Esophagus muscularis mucosa (tissue), 4 donors: ENCODE measurements at regions not wholly inside any gene's neighbourhood (a gene's known extent, or its start where the extent isn't known, plus 50 kb on each side); places are given as distances from the start of the nearest gene placed in this dataset.

ENCODE experiments used
- DNase-seq: peaks from one replicate; pipeline ENCODE4 v3.0.0-alpha.2; 2017; ENCODE audit errors: extremely low spot score
- H3K27ac ChIP-seq, 4 donors: fragments of 200-600 bp; sonication (generic); replicated peaks in 1 of 4; 1 replicate in 3 of 4; 2 replicates in 1 of 4; pipeline ENCODE4 v1.5.1; 2016 to 2019; ENCODE audit warnings: mild to moderate bottlenecking in 1 of 4
- H3K27me3 ChIP-seq, 4 donors: fragments of 200-600 bp; sonication (generic); one replicate each; pipeline versions ENCODE4 v1.5.1 to v1.6.0; 2016 to 2019
- H3K36me3 ChIP-seq, 4 donors: fragments of 200-600 bp; sonication (generic); one replicate each; pipeline ENCODE4 v1.5.1; 2016 to 2019
- H3K4me1 ChIP-seq, 4 donors: fragments of 200-600 bp; sonication (generic); one replicate each; pipeline ENCODE4 v1.5.1; 2016 to 2019
- H3K4me3 ChIP-seq, 4 donors: fragments of 200-600 bp; sonication (generic); 1 replicate in 2 of 4; 2 replicates in 2 of 4; pipeline ENCODE4 v1.5.1; 2016 to 2019; ENCODE audit warnings: mild to moderate bottlenecking in 4 of 4, moderate library complexity in 1 of 4
- H3K9me3 ChIP-seq, 4 donors: fragments of 200-600 bp; sonication (generic); 1 replicate in 3 of 4; 2 replicates in 1 of 4; pipeline ENCODE4 v1.5.1; 2016 to 2019
- EP300 ChIP-seq: sonication (generic); formaldehyde crosslinking; IDR thresholded peaks from one replicate; pipeline ENCODE4 v1.6.1; 2017; ENCODE audit warnings: antibody characterized with exemption
- POLR2A ChIP-seq: fragments of 450-650 bp; IDR thresholded peaks from one replicate; pipeline ENCODE4 v1.6.1; 2017; ENCODE audit warnings: antibody characterized with exemption, moderate library complexity, mild to moderate bottlenecking, low read depth
- POLR2AphosphoS5 ChIP-seq, 2 donors: sonication (generic); formaldehyde crosslinking; IDR thresholded peaks; one replicate each; pipeline ENCODE4 v1.6.1; 2017; ENCODE audit warnings: antibody characterized with exemption in 2 of 2
- WGBS: methylation state at CpG from one replicate; pipeline ENCODE4 v1.1.5; 2018; 5-methylcytosine and 5-hydroxymethylcytosine counted together
- intact Hi-C: fragments of 100-400 bp; cut with DNase I; formaldehyde crosslinking; loops from one replicate; pipeline ENCODE4 v1.15.1; 2023
- TF ChIP-seq, protein P1 (sequence below), 3 experiments: fragments of 200-600 bp in 2 of 3; fragments of 450-650 bp in 1 of 3; sonication (generic) in 2 of 3; IDR thresholded peaks; one replicate each; pipeline ENCODE4 v1.5.1; 2017 to 2019; ENCODE audit warnings: antibody characterized with exemption in 3 of 3, mild to moderate bottlenecking in 2 of 3, moderate library complexity in 1 of 3

DNA sequence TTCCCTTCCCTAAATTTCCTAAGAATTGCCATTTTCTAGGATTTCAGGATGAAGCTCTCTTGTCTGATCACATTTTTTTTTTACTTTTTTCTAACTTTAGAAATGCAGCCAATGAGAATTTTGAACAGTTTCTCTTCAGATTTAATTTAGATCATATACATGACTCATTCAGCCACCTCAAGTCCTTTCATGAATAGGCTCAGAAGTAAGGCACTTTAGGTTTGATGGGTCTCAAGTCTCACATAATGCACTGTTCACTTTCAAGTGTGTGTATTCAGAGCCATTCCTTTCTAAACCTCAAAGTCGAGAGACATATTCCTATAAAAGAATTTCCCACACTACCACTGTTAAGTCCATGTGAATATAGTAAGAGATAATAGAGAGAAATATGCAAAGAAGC is 614.1 kb upstream of the VRK2 start:
- Histone ChIP-seq H3K36me3 (no peaks in the 10 kb centered on the region), H3K4me3 (no peak overlapping the region), H3K4me1 (no peaks in the 10 kb centered on the region), H3K9me3 (no peaks in the 10 kb centered on the region), H3K27me3 (no peaks in the 10 kb centered on the region), H3K27ac (no peak overlapping the region)
- no peak for DNase-seq
- intact Hi-C loops: no loop called here
- 15% methylated on average over 1 of the region's 1 CpG for WGBS
- TF ChIP-seq POLR2AphosphoS5 (IDR thresholded peaks at IDR 0.05): no peak
- TF ChIP-seq POLR2A: no peak
- no peak for TF ChIP-seq EP300
- TF ChIP-seq, protein P1, sequence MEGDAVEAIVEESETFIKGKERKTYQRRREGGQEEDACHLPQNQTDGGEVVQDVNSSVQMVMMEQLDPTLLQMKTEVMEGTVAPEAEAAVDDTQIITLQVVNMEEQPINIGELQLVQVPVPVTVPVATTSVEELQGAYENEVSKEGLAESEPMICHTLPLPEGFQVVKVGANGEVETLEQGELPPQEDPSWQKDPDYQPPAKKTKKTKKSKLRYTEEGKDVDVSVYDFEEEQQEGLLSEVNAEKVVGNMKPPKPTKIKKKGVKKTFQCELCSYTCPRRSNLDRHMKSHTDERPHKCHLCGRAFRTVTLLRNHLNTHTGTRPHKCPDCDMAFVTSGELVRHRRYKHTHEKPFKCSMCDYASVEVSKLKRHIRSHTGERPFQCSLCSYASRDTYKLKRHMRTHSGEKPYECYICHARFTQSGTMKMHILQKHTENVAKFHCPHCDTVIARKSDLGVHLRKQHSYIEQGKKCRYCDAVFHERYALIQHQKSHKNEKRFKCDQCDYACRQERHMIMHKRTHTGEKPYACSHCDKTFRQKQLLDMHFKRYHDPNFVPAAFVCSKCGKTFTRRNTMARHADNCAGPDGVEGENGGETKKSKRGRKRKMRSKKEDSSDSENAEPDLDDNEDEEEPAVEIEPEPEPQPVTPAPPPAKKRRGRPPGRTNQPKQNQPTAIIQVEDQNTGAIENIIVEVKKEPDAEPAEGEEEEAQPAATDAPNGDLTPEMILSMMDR (IDR thresholded peaks at IDR 0.05): no peak

DNA sequence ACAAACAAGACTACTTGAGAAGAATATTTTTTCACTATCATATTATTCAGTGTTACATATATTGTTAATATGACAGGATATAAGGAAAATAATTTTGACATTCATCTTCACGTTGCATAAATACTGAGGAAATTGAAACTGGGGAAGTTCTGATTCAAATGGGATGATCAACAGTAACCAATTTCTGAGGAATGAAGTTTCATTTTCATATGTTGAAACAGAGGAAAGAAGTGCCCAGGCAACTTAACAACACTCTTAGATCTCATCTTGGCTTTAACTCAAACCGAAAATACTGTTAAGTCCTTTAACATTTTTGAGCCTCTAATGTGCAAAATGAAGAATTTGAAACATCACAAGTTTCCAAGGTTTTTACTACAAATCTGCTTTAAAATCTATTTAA is 612.2 kb upstream of the VRK2 start:
- intact Hi-C loops: no loop called here
- Histone ChIP-seq H3K4me1 (no peaks in the 10 kb centered on the region), H3K4me3 (no peak overlapping the region), H3K36me3 (no peaks in the 10 kb centered on the region), H3K9me3 (no peaks in the 10 kb centered on the region), H3K27ac (no peak overlapping the region), H3K27me3 (no peaks in the 10 kb centered on the region)
- 77% methylated on average over 2 of the region's 2 CpGs for WGBS
- no peak for DNase-seq
- TF ChIP-seq, protein P1 (IDR thresholded peaks at IDR 0.05): no peak
- TF ChIP-seq EP300 (no peak), POLR2A (no peak), POLR2AphosphoS5 (IDR thresholded peaks at IDR 0.05) (no peak)

DNA sequence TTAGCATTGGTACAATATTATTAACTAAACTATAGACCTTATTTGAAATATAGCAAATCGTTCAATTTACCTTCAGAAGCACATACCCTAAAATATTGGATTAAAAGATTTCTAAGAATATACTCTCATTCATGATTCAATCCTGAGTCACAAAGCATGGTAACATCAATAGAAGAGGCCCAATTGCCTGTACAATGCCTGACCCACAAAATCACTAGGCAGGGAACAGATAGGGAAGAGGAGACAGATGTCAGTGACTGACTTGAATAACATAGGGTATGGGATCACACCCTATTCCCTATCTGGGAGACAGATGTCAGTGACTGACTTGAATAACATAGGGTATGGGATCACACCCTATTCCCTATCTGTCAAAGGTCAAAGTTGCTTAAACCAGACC is 611.6 kb upstream of the VRK2 start:
- H3K4me3 ChIP-seq: no peak overlapping the region
- DNase-seq: no peak
- intact Hi-C loops: no loop called here
- H3K27ac ChIP-seq: no peak overlapping the region
- TF ChIP-seq POLR2AphosphoS5 (IDR thresholded peaks at IDR 0.05) (no peak), POLR2A (no peak), EP300 (no peak)
- TF ChIP-seq, protein P1 (IDR thresholded peaks at IDR 0.05): no peak
- WGBS: 89% methylated on average over 1 of the region's 1 CpG
- H3K9me3 ChIP-seq: no peaks in the 10 kb centered on the region
- no peaks in the 10 kb centered on the region for H3K4me1 ChIP-seq
- H3K27me3 ChIP-seq: no peaks in the 10 kb centered on the region
- H3K36me3 ChIP-seq: no peaks in the 10 kb centered on the region

DNA sequence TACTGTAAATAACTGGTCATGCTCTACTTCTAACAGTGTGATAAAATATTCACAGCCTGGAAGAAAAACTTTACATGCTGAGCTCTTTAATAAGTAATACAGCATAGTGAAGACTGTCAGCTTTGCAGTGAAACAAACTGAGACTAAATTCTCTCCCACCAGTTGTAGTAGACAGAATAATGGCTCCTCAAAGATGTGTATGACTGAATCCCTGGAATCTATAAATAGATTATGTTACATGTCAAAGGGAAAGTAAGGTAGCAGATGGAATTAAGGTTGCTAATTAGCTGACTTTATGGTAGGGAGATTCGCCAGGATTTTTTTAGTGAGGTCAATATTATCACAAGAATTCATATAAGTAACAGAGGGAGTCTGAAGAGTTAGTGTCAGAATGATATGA is 609.5 kb upstream of the VRK2 start:
- no peak for TF ChIP-seq POLR2A
- TF ChIP-seq POLR2AphosphoS5 (IDR thresholded peaks at IDR 0.05): no peak
- TF ChIP-seq, protein P1 (IDR thresholded peaks at IDR 0.05): no peak
- TF ChIP-seq EP300: no peak
- WGBS: 16% methylated on average over 1 of the region's 1 CpG
- no peaks in the 10 kb centered on the region for H3K9me3 ChIP-seq

DNA sequence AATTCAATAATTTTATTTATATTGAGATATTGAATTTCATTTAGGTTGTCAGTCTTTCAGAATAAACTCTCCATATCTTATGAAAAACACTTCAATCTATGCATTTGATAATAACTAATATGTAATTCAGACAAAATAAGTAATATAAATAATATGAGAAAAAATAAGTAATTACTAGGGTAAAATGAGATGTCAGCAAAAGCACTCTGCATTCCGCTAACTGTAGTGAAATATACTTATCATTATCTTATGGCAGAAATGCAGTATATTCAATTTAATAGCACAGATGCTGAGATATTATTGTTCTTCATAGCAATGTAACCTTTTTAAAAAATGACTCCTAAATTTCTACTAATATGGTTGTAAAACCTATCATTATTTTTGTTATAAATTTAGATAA is 606.2 kb upstream of the VRK2 start:
- TF ChIP-seq POLR2AphosphoS5 (IDR thresholded peaks at IDR 0.05) (no peak), EP300 (no peak), POLR2A (no peak)
- TF ChIP-seq, protein P1 (IDR thresholded peaks at IDR 0.05): no peak
- intact Hi-C loops: no loop called here
- H3K27ac ChIP-seq: no peak overlapping the region
- H3K4me3 ChIP-seq: no peak overlapping the region
- H3K9me3 ChIP-seq: no peaks in the 10 kb centered on the region
- no peaks in the 10 kb centered on the region for H3K36me3 ChIP-seq
- WGBS: 91% methylated on average over 1 of the region's 1 CpG
- no peaks in the 10 kb centered on the region for H3K27me3 ChIP-seq
- no peak for DNase-seq
- H3K4me1 ChIP-seq: no peaks in the 10 kb centered on the region

More for the DNA sequence above, 609.5 kb upstream of the VRK2 start:
- intact Hi-C loops: no loop called here
- no peak overlapping the region for H3K4me3 ChIP-seq
- H3K27ac ChIP-seq: no peak overlapping the region
- H3K36me3 ChIP-seq: no peaks in the 10 kb centered on the region
- H3K27me3 ChIP-seq: no peaks in the 10 kb centered on the region
- DNase-seq: no peak
- no peaks in the 10 kb centered on the region for H3K4me1 ChIP-seq
